DMS53 treated with DMSO at 0.1 percent for 48 hours (cell line): ENCODE measurements at regions not wholly inside any gene's neighbourhood (a gene's known extent, or its start where the extent isn't known, plus 50 kb on each side); places are given as distances from the start of the nearest gene placed in this dataset.
"Not testable (repeated sequence)": the region's sequence is repeated elsewhere in the genome, so short reads cannot be mapped to it uniquely, and the experiment has no call there.

Experiments used
- DNase-seq: peaks from one replicate; lab custom pipeline; 2025; ENCODE audit not compliant: unreplicated experiment; lab: John Stamatoyannopoulos, UW

- DNase-seq = peak; percentile 41
These were observed 52.7 kb upstream of the PLA2G4A start for GRCh38 chr1:186775881-186776560.

GRCh38 chr1:186775036-186775435, 53.7 kb upstream of the PLA2G4A start:
- DNase-seq = no peak

DNA sequence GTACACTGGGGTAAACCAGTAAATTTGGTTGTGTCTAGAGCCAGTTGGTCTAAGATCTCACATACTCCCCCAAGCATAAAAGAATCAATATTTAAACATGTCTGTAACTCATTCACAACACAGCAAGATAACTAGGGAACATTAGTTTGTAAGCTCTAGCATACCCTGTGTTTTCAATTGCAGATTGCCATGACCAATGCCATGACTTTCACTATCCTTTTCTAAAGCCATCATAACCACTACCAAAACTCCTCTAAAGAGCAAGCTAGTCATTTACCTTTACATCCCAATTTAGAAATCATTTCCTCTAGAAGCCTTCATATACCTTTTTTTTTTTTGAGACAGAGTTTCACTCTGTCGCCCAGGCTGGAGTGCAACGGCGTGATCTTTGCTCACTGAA, 56.5 kb upstream of the PLA2G4A start:
- no peak for DNase-seq

DNA sequence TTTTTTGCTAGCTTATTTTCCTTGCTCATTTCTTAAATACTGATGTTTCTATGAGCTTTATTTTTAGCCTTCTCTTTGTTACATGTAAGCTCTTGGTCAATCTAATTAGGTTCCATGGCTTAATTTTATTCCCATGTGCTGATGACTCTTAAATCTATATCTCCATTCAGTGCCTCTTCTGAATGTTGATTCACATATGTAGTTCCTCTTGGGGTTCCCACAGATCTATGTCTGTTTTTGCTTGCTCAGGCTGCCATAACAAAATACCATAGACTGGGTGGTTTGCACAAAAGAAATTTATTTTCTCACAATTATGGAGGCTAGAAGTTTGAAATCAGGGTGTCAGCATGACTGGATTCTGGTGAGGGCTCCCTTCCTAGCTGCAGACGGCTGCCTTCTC, 58.3 kb upstream of the PLA2G4A start:
- DNase-seq = no peak

DNA sequence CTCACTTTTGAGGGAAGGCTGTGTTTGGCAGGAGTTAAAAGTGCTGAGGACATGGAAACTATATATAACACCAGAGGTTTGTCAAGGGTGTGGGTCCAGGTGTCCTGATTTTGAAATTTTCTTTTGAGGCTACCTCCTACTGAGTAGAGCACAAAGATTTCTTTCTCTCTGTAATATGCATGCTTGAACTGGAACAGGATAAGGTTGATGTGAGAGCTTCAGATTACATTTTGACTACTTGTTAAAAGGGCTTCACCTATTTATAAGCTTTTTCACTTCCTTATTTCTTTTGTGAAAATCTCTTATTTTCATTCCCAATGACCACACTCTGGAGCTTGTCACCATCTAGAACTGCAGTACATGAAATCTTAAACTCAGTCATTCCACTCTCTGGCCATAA, 59.8 kb upstream of the PLA2G4A start:
- no peak for DNase-seq

DNA sequence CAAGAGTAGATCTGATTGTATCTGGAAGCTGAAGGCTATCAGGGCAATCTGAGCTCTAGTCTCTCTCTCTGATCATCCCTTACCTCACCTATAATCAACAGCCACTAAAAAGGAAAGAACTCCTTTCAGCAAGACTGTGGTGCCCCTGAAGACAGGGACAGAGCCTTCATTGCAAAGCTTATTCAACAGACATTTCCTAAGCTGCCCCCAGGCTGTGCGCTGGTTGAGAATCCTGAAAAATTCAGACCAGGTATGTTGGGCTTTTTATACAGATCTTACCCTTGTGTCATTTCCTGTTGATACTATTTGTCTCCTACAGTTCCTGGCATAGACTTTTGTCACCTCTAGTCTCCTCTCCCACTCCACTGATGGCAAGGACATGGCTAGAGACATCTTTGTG, 63.3 kb upstream of the PLA2G4A start:
- DNase-seq = no peak

DNA sequence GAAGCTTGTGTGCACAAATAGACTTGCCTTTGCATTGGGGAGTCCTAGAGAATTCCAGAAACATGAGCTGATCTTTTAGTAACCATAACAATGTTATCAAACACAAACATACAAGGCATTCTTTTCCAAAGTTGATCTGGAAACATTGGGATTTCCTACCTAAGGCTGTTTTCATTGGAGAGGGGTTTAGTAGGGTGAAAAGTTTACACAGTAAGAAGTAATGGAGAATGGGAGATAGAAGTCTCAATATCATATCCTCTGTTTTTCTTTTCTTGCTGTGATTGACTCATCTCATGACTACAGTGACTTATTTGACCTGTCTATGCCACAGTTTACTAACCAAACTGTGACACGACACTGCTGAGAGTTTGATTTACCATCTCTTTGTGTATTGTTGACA, 65.6 kb upstream of the PLA2G4A start:
- peak; percentile 31 for DNase-seq

- no peak for DNase-seq
These were observed 66.1 kb upstream of the PLA2G4A start for GRCh38 chr1:186762653-186763052.

GRCh38 chr1:186761358-186761757, 67.4 kb upstream of the PLA2G4A start:
- no peak for DNase-seq

GRCh38 chr1:186760446-186760845, 68.3 kb upstream of the PLA2G4A start:
- DNase-seq = no peak

- DNase-seq = not testable (repeated sequence)
These were observed 69.7 kb upstream of the PLA2G4A start for GRCh38 chr1:186758896-186759606.

- DNase-seq = no peak
These were observed 70.9 kb upstream of the PLA2G4A start for GRCh38 chr1:186757851-186758250.

DNA sequence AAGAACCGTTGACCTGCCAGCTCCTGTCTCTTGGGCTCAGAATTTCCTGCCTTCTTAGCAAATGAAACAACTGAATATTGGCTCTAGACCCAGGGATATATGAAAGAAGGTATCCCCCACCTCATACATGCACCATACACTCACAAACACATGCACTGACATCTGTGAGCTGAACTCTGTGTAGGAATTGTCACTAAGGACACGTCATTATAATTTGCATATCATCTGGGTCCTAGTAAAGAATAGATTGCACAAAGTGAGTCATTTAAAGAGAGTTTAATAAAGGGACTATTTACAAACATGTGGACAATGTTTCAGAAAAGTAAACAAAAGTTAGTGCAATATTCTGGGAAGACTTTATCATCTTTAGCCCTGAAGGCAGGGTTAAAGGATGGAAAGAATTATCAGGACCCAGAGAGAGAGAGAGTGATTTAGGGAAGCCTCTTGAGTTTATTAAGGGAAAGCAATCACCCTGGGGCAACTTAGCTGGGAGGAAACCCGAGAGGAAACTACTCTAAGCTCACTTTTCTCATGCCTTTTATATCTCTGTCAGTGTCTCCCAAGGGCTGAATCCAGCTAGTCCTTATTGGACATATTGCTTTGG, 74.1 kb upstream of the PLA2G4A start:
- no peak for DNase-seq

DNA sequence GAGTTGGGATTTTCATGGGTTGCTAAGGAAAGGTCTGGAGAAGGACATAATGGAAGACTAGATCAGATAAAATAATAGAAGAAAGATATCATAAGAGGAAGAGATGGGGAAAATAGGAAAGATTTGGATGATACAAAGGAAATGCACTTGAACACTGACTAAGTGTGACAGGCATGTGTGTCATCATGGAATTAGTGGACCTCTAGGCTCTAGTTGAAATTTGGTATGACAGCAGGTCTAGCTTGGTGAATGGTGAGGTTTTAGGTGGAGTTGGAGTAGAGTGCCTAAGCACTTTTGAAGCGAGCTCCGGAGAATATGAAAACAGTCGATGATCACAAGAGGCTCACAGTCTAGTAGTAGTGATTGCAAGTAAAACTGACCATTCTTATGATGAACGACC, 73.0 kb upstream of the PTGS2 start:
- no peak for DNase-seq

DNA sequence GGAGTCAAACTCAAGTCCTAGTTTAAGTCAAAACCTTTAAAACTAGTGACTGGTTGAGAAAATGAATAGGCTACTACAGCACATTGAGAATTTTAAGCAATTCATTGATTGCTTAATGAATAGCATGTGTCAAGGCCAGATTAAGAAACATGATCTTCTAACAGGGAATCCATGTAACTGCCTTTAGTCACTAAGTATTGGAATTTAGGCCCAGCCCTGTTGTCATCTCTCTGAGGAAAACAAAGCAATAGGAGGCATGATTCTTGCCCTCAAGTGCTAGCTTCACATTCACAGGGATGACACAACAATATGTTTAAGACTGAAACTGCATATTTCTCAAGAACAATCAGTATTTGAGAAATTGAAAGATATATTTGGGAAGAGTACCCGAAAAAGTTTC, 70.0 kb upstream of the PTGS2 start:
- DNase-seq = no peak

DNA sequence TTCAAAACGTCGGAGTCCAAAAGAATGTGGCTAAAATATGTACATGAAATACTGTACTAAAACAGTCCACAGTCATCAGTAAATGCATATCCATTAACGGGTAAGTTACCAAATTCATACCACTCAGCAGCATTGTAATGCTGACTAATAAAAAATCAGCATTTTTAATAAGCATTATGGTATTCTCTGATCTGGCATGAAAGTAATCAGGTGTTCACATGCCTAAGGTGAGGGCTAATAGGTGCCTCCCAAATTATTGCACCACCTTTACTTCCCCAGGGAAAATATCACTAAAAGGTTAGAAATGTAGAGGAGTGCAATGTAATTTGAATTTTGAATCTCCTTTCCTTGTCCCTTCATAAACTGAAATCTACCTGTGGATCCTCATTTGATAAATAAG, 69.6 kb upstream of the PTGS2 start:
- DNase-seq = no peak

DNA sequence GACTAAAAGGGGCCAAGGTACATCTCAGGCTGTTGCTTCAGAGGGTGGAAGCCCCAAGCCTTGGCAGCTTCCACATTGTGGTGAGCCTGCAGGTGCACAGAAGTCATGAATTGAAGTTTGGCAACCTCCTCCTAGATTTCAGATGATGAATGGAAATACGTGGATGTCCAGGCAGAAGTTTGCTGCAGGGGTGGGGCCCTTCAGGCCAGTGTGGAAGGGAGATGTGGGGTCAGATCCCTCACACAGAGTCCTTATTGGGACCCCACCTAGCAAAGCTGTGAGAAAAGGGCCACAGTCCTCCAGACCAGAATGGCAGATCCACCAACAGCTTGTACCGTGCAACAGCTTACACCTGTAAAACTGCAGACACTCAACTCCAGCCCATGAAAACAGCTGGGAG, 67.4 kb upstream of the PTGS2 start:
- no peak for DNase-seq

DNA sequence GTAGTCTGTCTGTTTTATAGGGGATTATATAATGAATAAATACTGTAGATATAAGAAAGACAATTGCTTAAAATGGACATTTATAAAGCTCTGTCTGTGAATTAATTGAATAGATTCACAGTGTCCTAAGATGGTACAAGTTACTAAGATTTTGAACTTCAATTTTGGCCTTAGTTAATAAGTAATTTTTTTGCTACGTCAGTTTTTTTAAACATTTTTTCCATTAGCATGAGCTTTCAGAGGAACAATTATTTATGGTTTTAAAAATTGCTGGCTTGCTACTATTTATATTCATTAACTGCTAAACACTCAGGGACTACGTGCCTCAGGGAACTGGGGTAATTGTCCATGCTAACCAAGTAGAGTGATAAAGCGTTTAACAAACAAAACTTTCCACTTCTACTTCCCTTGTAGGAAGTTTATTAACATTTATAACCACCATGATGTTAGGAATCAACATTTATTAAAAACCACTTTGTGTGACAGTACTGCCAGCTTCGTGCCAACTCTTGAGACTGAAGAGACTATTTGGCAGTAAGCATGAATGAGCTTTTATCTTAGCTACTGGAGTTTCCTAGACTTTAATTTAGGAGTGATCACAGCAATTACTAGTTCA, 65.4 kb upstream of the PTGS2 start:
- no peak for DNase-seq

DNA sequence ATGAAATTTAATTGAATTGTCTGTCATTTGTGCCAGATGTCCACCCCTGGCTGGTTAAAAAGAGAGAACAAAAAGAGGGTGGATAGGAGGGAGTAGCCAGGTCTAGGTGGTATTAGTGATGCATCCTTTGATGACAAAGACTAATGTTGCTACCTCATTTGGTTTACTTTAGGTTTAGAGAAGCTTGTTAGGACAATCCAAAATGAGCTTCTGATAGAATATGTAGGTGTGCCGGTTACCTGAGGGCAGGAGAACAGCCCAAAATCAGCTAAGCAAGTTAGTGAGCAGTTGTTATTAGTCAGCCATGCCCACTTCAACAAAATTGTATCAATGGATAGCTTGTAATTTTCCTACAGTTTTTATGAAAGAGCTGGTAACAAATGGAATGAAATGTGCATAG, 61.4 kb upstream of the PTGS2 start:
- no peak for DNase-seq

- DNase-seq = no peak
These were observed 60.1 kb upstream of the PTGS2 start for GRCh38 chr1:186740324-186740723.

DNA sequence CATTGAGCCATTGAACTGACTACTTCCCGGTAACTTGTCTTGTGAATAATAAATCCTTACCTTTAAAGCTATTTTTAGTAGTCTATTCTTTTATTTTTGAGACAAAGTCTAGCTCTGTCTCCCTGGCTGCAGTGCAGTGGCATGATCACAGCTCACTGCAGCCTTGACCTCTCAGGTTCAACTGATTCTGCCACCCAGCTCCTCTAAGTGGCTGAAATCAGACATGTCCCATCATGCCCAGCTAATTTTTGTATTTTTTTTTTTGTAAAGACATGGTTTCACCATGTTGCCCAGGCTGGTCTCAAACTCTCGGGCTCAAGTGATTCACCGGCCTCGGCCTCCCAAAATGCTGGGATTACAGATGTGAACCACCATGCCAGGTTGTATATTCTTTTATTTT, 59.3 kb upstream of the PTGS2 start:
- no peak for DNase-seq

- DNase-seq = no peak
These were observed 58.7 kb upstream of the PTGS2 start for GRCh38 chr1:186738926-186739325.
